HepG2 (cell line): ENCODE measurements at regions not wholly inside any gene's neighbourhood (a gene's known extent, or its start where the extent isn't known, plus 50 kb on each side); places are given as distances from the start of the nearest gene placed in this dataset.
A peak's percentile ranks its signal among the peaks of the same experiment; 100 is the strongest.

ENCODE experiments used
- ATAC-seq: fragments of 200-7000 bp; cut with Tn5 transposase; 3 replicates; pipeline ENCODE4 v1.9.1; 2020; ENCODE audit warnings: mild to moderate bottlenecking, moderate library complexity
- BruUV-seq: library from RNA; stranded (reverse); fragments of 400-500 nt; replicated peaks from 2 replicates; lab custom pipeline; 2021; lab: Mats Ljungman, UMichigan
- CTCF ChIA-PET: fragments of 300-600 bp; formaldehyde crosslinking; extraction: SDS; loops from one replicate; lab custom pipeline; 2021; ENCODE audit warnings: low total read pairs, inconsistent platforms, low intra/inter-chr PET ratio; lab: Yijun Ruan, JAX
- POLR2A ChIA-PET: fragments of 350-600 bp; sonication (Branson Sonifier 250); formaldehyde crosslinking; loops from one replicate; lab custom pipeline; 2020; ENCODE audit warnings: antibody characterized with exemption, inconsistent platforms; lab: Yijun Ruan, JAX
- DNase-seq: peaks from one replicate; pipeline ENCODE4 v3.0.0-alpha.2; 2015; ENCODE audit warnings: low spot score
- FAIRE-seq: peaks from 3 replicates; lab custom pipeline; 2011; peaks lifted over from hg19 to GRCh38; lab: Jason Lieb, UNC
- H2AFZ ChIP-seq: one replicate; pipeline ENCODE4 v1.6.1; 2011; ENCODE audit warnings: low read length, inconsistent platforms
- H3K27ac ChIP-seq: fragments of 300-600 bp; 3 replicates; pipeline ENCODE4 v1.8.0; 2011; ENCODE audit warnings: mixed run types, mild to moderate bottlenecking, mixed read lengths, low read length, inconsistent platforms; ENCODE audit not compliant: insufficient read depth; ENCODE audit errors: extremely low read length
- H3K27me3 ChIP-seq, 2 experiments: fragments of 200-600 bp in 1 of 2; 2 replicates in 1 of 2; 3 replicates in 1 of 2; pipeline versions ENCODE4 v1.6.0 to v1.8.0; 2011; ENCODE audit warnings: low read length in 2 of 2, mild to moderate bottlenecking in 2 of 2, moderate library complexity in 2 of 2, inconsistent platforms in 1 of 2; ENCODE audit not compliant: insufficient read depth in 2 of 2, control insufficient read depth in 1 of 2
- H3K36me3 ChIP-seq, 2 experiments: fragments of 200-600 bp in 1 of 2; replicated peaks in 1 of 2; 2 replicates in 1 of 2; 3 replicates in 1 of 2; pipeline versions ENCODE4 v1.5.1 to v1.8.0; 2011; ENCODE audit warnings: low read length in 2 of 2, inconsistent platforms in 1 of 2; ENCODE audit not compliant: insufficient read depth in 2 of 2, control insufficient read depth in 1 of 2
- H3K4me1 ChIP-seq: 2 replicates; pipeline ENCODE4 v1.5.1; 2012; ENCODE audit warnings: low read length, inconsistent platforms; ENCODE audit not compliant: insufficient read depth
- H3K4me2 ChIP-seq: 2 replicates; pipeline ENCODE4 v1.6.0; 2011; ENCODE audit warnings: low read depth, low read length, inconsistent platforms
- H3K4me3 ChIP-seq, 3 experiments: fragments of 200-600 bp in 1 of 3; sonication (generic), shearing (Covaris generic) in 1 of 3; replicated peaks in 1 of 3; 2 replicates each; pipeline ENCODE4 v1.5.1; 2011 to 2016; ENCODE audit warnings: low read length in 3 of 3, inconsistent platforms in 2 of 3, low read depth in 2 of 3, mild to moderate bottlenecking in 2 of 3, control low read depth in 1 of 3, mixed read lengths in 1 of 3; ENCODE audit not compliant: insufficient read depth in 1 of 3
- H3K79me2 ChIP-seq: one replicate; pipeline ENCODE4 v1.6.1; 2011; ENCODE audit warnings: low read length, inconsistent platforms; ENCODE audit not compliant: insufficient read depth
- H3K9ac ChIP-seq: 2 replicates; pipeline ENCODE4 v1.6.0; 2011; ENCODE audit warnings: mild to moderate bottlenecking, low read depth, low read length, inconsistent platforms; ENCODE audit not compliant: insufficient read depth
- H3K9me3 ChIP-seq: 2 replicates; pipeline ENCODE4 v1.5.1; 2012; ENCODE audit warnings: mild to moderate bottlenecking, low read length
- H4K20me1 ChIP-seq: 2 replicates; pipeline ENCODE4 v1.6.0; 2011; ENCODE audit warnings: inconsistent platforms, mild to moderate bottlenecking, low read length, moderate library complexity; ENCODE audit not compliant: insufficient read depth
- MAF1 ChIP-seq: sonication (generic); formaldehyde crosslinking; IDR thresholded peaks from 2 replicates; pipeline ENCODE4 v1.5.0; 2020; ENCODE audit warnings: missing genetic modification reagents, borderline replicate concordance
- MEF2D ChIP-seq: sonication (generic); formaldehyde crosslinking; IDR thresholded peaks from 2 replicates; pipeline ENCODE4 v1.5.1; 2020; ENCODE audit warnings: mild to moderate bottlenecking, missing genetic modification reagents
- PCBP2 ChIP-seq: fragments of 200-400 bp; formaldehyde crosslinking; optimal IDR thresholded peaks from 2 replicates; pipeline ENCODE3; 2018; ENCODE audit warnings: low read length, low read depth; ENCODE audit not compliant: poor library complexity, severe bottlenecking
- ZSCAN9 ChIP-seq: IDR thresholded peaks from 2 replicates; pipeline ENCODE4 v1.6.1; 2016; ENCODE audit warnings: borderline replicate concordance
- WGBS: methylation state at CpG from one replicate; pipeline ENCODE4 v1.1.6; 2017; ENCODE audit warnings: low lambda C conversion rate; 5-methylcytosine and 5-hydroxymethylcytosine counted together
- in situ Hi-C: cut with HindIII; loops from 2 replicates; pipeline ENCODE4 v1.10.0; 2017; ENCODE audit warnings: low pct_unique_long_range_greater_than_20kb; ENCODE audit not compliant: extremely low pct_ligation_motif_present
- intact Hi-C: fragments of 100-400 bp; cut with micrococcal nuclease; formaldehyde crosslinking; loops from one replicate; pipeline ENCODE4 v1.10.0; 2022; ENCODE audit not compliant: unreplicated experiment
- TF ChIP-seq, protein P1 (sequence below): sonication (generic); formaldehyde crosslinking; IDR thresholded peaks from 2 replicates; pipeline ENCODE4 v1.4.0; 2020; ENCODE audit warnings: mild to moderate bottlenecking, missing genetic modification reagents
- TF ChIP-seq, protein P2 (sequence below): IDR thresholded peaks from 2 replicates; pipeline ENCODE4 v1.6.1; 2012; ENCODE audit warnings: low read length, improper control_type of control experiment

DNA sequence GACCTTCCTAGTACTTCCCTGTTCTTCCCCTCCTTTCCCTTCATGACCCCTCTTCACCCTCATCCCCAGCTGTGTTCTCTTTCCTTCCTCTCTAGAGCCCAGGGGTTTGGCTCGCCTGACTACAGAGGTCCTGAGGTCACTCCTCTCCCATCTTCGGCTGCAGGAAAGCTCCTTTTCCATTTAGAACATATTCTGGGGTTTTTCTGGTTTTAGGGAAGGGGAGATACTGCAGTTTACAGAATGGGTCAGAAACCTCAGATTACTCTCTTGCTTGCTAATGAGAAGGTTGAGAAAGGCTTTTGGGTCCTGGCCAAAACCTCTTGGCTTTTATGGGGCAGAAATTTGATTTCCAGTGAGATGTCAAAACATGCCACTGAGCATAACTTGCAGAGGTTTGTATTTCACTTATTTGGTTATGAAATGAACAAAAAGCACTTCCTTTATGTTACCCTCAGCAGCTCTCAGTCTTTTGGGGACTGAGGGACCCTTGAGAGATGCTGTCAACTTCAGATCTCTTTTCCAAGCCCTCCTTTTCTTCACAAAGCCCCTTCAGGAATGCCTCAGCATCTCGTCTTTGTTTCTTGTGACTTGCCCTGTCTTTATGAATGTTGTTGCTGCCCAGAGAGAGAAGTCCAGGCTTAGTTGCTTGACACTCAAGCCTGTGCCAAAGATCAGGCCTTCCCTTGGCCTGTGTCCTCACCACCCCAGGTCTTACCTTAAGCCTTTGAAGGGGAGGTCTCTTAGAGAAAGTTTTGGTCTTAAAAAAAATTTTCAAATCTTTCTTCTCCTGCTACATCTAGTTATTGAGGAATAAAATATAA lies 121.7 kb upstream of the TPM1 start:
- FAIRE-seq, result no peak

DNA sequence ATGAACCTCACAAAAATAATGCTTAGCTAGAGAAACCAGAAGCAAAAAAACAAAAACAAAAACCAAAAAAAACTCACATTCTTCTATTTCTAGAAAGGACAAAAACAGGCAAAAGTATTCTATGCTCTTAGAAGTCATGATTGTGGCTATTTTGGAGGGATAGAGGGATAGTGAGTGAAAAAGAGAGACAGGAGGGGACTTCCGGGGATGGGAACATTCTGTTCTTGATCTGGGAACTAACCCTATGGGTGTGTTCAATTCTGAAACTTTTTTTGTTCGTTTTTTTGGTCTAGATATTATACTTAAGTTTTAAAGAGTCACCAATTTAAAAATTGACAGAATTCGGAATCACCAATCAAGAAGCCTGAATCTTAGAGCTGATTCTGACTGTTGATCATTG lies 120.0 kb upstream of the TPM1 start:
- no peaks in the 10 kb centered on the region for H3K79me2 ChIP-seq
- no TSS peak for BruUV-seq
- in situ Hi-C loops, result no loop called here
- no peak overlapping the region for H3K9ac ChIP-seq
- H3K4me3 ChIP-seq, result no peak overlapping the region
- no peaks in the 10 kb centered on the region for H3K9me3 ChIP-seq
- H3K4me2 ChIP-seq, result no peak overlapping the region
- ChIA-PET POLR2A (no interaction called here), CTCF (no interaction called here)
- ATAC-seq (no peak), FAIRE-seq (no peak), DNase-seq (no peak)
- WGBS, result 47% methylated on average over 3 of the region's 3 CpGs
- no peaks in the 10 kb centered on the region; a peak in 1 of 5 replicates for H3K27me3 ChIP-seq
- H3K27ac ChIP-seq, result no peak overlapping the region
- no peaks in the 10 kb centered on the region for H4K20me1 ChIP-seq
- no peaks in the 10 kb centered on the region for H3K36me3 ChIP-seq
- intact Hi-C loops, result no loop called here
- H3K4me1 ChIP-seq, result peaks cover 11% of the 10 kb centered on the region; the same call in 1 of the 2 replicates
- H2AFZ ChIP-seq, result no peak overlapping the region
- TF ChIP-seq MAF1 (CRISPR knock-in tag), result no peak
- no peak for TF ChIP-seq ZSCAN9 (CRISPR knock-in tag)
- TF ChIP-seq, protein P1, sequence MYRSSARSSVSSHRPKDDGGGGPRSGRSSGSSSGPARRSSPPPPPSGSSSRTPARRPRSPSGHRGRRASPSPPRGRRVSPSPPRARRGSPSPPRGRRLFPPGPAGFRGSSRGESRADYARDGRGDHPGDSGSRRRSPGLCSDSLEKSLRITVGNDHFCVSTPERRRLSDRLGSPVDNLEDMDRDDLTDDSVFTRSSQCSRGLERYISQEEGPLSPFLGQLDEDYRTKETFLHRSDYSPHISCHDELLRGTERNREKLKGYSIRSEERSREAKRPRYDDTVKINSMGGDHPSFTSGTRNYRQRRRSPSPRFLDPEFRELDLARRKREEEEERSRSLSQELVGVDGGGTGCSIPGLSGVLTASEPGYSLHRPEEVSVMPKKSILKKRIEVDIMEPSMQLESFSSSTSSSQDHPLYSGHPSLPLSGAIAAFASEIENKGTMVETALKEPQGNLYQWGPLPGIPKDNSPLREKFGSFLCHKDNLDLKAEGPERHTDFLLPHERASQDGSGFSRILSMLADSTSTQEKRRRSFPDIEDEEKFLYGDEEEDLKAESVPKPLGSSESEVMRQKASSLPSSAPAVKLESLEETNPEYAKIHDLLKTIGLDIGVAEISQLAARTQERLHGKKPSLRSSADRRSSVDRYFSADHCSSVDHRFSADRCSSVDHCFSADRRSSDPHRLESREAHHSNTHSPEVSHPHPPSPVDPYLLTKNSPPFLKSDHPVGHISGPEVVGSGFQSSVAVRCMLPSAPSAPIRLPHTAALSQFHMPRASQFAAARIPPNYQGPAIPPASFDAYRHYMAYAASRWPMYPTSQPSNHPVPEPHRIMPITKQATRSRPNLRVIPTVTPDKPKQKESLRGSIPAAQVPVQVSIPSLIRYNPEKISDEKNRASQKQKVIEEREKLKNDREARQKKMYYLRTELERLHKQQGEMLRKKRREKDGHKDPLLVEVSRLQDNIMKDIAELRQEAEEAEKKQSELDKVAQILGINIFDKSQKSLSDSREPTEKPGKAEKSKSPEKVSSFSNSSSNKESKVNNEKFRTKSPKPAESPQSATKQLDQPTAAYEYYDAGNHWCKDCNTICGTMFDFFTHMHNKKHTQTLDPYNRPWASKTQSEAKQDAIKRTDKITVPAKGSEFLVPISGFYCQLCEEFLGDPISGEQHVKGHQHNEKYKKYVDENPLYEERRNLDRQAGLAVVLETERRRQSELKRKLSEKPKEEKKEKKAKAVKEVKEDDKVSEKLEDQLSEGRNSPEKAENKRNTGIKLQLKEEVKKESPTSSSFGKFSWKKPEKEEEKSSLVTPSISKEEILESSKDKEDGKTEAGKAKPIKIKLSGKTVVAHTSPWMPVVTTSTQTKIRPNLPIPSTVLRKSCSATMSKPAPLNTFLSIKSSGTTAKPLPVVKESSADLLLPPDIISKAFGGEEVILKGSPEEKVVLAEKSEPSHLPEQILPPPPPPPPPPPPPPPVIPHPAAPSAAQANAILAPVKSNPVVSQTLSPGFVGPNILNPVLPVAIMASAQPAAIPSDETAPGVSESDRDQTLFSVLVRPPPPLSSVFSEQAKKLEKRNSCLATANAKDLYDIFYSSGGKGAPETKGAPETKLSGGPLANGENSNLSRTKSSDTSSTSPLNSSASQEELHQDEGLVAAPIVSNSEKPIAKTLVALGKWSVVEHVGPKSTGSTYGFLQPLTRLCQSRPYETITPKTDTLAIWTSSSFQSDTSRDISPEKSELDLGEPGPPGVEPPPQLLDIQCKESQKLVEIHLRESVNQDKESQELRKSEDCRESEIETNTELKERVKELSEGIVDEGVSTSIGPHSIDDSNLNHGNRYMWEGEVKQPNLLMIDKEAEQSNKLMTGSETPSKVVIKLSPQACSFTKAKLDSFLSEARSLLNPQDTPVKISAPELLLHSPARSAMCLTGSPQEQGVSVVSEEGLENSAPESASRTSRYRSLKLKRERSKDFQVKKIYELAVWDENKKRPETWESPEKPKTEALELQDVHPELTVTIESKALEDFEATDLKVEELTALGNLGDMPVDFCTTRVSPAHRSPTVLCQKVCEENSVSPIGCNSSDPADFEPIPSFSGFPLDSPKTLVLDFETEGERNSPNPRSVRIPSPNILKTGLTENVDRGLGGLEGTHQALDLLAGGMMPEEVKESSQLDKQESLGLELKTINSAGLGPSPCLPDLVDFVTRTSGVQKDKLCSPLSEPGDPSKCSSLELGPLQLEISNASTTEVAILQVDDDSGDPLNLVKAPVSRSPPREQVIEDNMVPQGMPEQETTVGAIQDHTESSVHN, result no peak
- TF ChIP-seq, protein P2, sequence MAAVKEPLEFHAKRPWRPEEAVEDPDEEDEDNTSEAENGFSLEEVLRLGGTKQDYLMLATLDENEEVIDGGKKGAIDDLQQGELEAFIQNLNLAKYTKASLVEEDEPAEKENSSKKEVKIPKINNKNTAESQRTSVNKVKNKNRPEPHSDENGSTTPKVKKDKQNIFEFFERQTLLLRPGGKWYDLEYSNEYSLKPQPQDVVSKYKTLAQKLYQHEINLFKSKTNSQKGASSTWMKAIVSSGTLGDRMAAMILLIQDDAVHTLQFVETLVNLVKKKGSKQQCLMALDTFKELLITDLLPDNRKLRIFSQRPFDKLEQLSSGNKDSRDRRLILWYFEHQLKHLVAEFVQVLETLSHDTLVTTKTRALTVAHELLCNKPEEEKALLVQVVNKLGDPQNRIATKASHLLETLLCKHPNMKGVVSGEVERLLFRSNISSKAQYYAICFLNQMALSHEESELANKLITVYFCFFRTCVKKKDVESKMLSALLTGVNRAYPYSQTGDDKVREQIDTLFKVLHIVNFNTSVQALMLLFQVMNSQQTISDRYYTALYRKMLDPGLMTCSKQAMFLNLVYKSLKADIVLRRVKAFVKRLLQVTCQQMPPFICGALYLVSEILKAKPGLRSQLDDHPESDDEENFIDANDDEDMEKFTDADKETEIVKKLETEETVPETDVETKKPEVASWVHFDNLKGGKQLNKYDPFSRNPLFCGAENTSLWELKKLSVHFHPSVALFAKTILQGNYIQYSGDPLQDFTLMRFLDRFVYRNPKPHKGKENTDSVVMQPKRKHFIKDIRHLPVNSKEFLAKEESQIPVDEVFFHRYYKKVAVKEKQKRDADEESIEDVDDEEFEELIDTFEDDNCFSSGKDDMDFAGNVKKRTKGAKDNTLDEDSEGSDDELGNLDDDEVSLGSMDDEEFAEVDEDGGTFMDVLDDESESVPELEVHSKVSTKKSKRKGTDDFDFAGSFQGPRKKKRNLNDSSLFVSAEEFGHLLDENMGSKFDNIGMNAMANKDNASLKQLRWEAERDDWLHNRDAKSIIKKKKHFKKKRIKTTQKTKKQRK, result no peak

More for the DNA sequence above, 121.7 kb upstream of the TPM1 start:
- Histone ChIP-seq H2AFZ (no peak overlapping the region), H3K9me3 (no peaks in the 10 kb centered on the region), H3K79me2 (no peaks in the 10 kb centered on the region), H3K4me2 (no peak overlapping the region), H3K9ac (no peak overlapping the region), H3K27ac (no peak overlapping the region), H3K27me3 (no peaks in the 10 kb centered on the region; a peak in 1 of 5 replicates), H3K4me3 (no peak overlapping the region), H3K4me1 (peaks cover 8% of the 10 kb centered on the region; the same call in 1 of the 2 replicates), H3K36me3 (no peaks in the 10 kb centered on the region), H4K20me1 (no peaks in the 10 kb centered on the region)
- WGBS, result 38% methylated on average over 3 of the region's 3 CpGs
- DNase-seq (no peak), ATAC-seq (no peak)
- POLR2A ChIA-PET, result no interaction called here
- TF ChIP-seq MEF2D (CRISPR knock-in tag) (no peak), PCBP2 (peak; percentile 36)
- intact Hi-C loops, result no loop called here
- no TSS peak for BruUV-seq
- CTCF ChIA-PET, result no interaction called here
- in situ Hi-C loops, result no loop called here
